Ectodermal cell (in vitro differentiated cells): ENCODE measurements at regions not wholly inside any gene's neighbourhood (a gene's known extent, or its start where the extent isn't known, plus 50 kb on each side); places are given as distances from the start of the nearest gene placed in this dataset.

Experiments
- H3K27ac ChIP-seq: 2 replicates; pipeline ENCODE4 v1.7.0; 2013; ENCODE audit warnings: mild to moderate bottlenecking, low read depth, low read length; ENCODE audit not compliant: insufficient read depth, poor library complexity, severe bottlenecking
- H3K27me3 ChIP-seq: 2 replicates; pipeline ENCODE4 v1.7.0; 2013; ENCODE audit warnings: mild to moderate bottlenecking, low read length; ENCODE audit not compliant: insufficient read depth, control insufficient read depth, poor library complexity, severe bottlenecking
- H3K36me3 ChIP-seq: one replicate; pipeline ENCODE4 v1.7.0; 2013; ENCODE audit warnings: low read length; ENCODE audit not compliant: control insufficient read depth, insufficient read depth
- H3K4me1 ChIP-seq: one replicate; pipeline ENCODE4 v1.7.0; 2013; ENCODE audit warnings: low read length; ENCODE audit not compliant: control insufficient read depth, insufficient read depth
- H3K4me3 ChIP-seq: 2 replicates; pipeline ENCODE4 v1.7.0; 2013; ENCODE audit warnings: low read depth, low read length, control low read depth; ENCODE audit not compliant: insufficient read depth
- H3K9me3 ChIP-seq: 2 replicates; pipeline ENCODE4 v1.7.0; 2013; ENCODE audit warnings: mild to moderate bottlenecking, low read length, moderate library complexity; ENCODE audit not compliant: control insufficient read depth
- WGBS, 2 experiments: methylation state at CpG; one replicate each; pipeline ENCODE4 v1.1.7; 2013; ENCODE audit warnings: missing lambda C conversion rate in 2 of 2; 5-methylcytosine and 5-hydroxymethylcytosine counted together

- Histone ChIP-seq H3K36me3 (no peaks in the 10 kb centered on the region), H3K4me3 (no peak overlapping the region), H3K27ac (no peak overlapping the region), H3K9me3 (no peaks in the 10 kb centered on the region), H3K4me1 (peaks cover 9% of the 10 kb centered on the region), H3K27me3 (peaks cover 21% of the 10 kb centered on the region)
- WGBS, 2 experiments: 93 to 97% methylated on average over 5 of the region's 5 CpGs
These were observed 204.9 kb upstream of the FOXF1 start for GRCh38 chr16:86305440-86305839.

- Histone ChIP-seq H3K9me3 (no peaks in the 10 kb centered on the region), H3K4me1 (peaks cover 5% of the 10 kb centered on the region), H3K36me3 (no peaks in the 10 kb centered on the region), H3K4me3 (no peak overlapping the region), H3K27ac (no peak overlapping the region), H3K27me3 (peaks cover 22% of the 10 kb centered on the region)
- 94 to 95% methylated on average over 7 of the region's 7 CpGs for WGBS, 2 experiments
These were observed 204.2 kb upstream of the FOXF1 start for GRCh38 chr16:86306011-86306644.

DNA sequence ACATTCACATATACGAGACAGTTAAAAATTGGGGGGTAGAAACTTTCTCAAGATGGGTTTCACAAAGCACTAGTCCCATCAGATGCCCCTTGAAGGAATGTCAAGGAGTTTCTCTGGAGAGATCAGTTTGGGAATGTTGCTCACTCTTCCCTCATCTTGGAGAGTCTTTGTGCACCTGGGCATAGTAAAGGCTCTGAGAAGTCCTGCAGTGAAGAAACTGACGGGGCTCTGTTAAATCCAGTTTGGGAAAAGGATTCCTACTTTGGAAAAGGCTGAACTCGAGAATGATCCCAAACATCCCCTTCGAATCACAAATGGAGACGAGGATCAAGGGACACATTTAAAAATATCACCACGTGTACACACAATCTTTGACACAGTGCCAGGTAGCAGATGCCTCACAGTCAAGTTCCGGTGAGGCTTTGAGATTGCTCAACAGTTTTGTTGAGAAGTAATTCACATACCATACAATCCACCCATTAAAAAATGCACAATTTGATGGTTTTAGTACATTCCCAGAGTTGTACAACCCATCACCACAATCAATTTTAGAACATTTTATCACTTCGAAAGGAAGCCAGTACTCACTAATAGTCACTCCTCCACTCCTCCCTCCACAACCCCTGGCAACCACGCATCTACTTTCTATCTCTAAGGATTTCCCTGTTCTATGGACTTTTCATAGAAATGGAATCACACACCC lies 203.4 kb upstream of the FOXF1 start:
- H3K36me3 ChIP-seq: no peaks in the 10 kb centered on the region
- H3K27me3 ChIP-seq: peaks cover 14% of the 10 kb centered on the region
- no peak overlapping the region for H3K4me3 ChIP-seq
- H3K4me1 ChIP-seq: no peaks in the 10 kb centered on the region
- no peaks in the 10 kb centered on the region for H3K9me3 ChIP-seq
- no peak overlapping the region for H3K27ac ChIP-seq
- WGBS, 2 experiments: 94 to 95% methylated on average over 9 of the region's 9 CpGs

- H3K27me3 ChIP-seq: peaks cover 16% of the 10 kb centered on the region
- WGBS, 2 experiments: 89 to 92% methylated on average over 6 of the region's 6 CpGs
- no peaks in the 10 kb centered on the region for H3K36me3 ChIP-seq
- H3K4me1 ChIP-seq: no peaks in the 10 kb centered on the region
- no peaks in the 10 kb centered on the region for H3K9me3 ChIP-seq
- H3K4me3 ChIP-seq: no peak overlapping the region
- no peak overlapping the region for H3K27ac ChIP-seq
These were observed 202.8 kb upstream of the FOXF1 start for GRCh38 chr16:86307514-86307903.

DNA sequence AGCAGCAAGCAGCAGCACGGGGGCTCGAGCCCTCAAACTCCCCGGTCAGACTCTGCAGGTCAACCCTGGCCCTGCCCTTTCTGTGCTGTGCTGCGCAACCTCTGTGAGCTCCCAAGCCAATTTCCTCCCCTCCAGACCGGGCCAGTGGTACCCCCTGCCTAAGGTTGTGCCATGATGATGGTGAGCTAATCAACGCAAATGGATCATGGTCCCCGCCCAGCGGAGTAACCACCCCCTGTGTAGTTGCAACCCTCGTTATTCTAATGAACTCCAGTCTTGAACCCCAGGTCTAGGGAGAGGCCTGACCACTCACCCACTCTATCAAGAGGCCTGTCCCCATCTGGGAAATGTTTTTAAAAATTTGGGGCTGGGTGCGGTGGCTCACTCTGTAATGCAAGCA lies 201.8 kb upstream of the FOXF1 start:
- H3K36me3 ChIP-seq: no peaks in the 10 kb centered on the region
- no peaks in the 10 kb centered on the region for H3K9me3 ChIP-seq
- 73 to 74% methylated on average over 10 of the region's 10 CpGs for WGBS, 2 experiments
- no peaks in the 10 kb centered on the region for H3K4me1 ChIP-seq
- H3K27ac ChIP-seq: no peak overlapping the region
- peaks cover 16% of the 10 kb centered on the region for H3K27me3 ChIP-seq
- no peak overlapping the region for H3K4me3 ChIP-seq

DNA sequence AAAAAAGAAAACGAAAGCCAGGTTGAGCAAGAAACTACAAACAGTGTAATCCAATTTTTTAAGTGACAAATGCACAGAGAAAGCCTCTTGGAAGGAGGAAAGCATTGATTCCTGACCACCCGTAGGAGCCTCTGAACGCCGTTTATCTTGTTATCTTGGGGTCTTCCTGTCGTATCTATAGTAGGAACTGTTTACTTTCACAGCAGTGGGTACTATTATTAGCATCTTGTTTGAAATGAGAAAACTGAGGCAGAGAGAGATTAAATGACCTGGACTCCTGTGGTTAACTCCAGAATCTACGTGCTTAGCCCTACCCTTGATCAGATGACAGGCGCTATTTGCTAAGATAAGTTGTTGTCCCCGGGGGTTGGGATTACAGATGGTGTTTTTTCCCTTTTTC lies 196.7 kb upstream of the FOXF1 start:
- Histone ChIP-seq H3K4me3 (no peak overlapping the region), H3K27me3 (peaks cover 22% of the 10 kb centered on the region), H3K27ac (no peak overlapping the region), H3K4me1 (no peaks in the 10 kb centered on the region), H3K36me3 (no peaks in the 10 kb centered on the region), H3K9me3 (no peaks in the 10 kb centered on the region)
- 61% methylated on average over 7 to 8 of the region's 8 CpGs for WGBS, 2 experiments

- Histone ChIP-seq H3K27me3 (peaks cover 22% of the 10 kb centered on the region), H3K27ac (no peak overlapping the region), H3K9me3 (no peaks in the 10 kb centered on the region), H3K4me1 (no peaks in the 10 kb centered on the region), H3K36me3 (no peaks in the 10 kb centered on the region), H3K4me3 (no peak overlapping the region)
- 92 to 93% methylated on average over 15 of the region's 15 CpGs for WGBS, 2 experiments
These were observed 195.8 kb upstream of the FOXF1 start for GRCh38 chr16:86314402-86315025.

DNA sequence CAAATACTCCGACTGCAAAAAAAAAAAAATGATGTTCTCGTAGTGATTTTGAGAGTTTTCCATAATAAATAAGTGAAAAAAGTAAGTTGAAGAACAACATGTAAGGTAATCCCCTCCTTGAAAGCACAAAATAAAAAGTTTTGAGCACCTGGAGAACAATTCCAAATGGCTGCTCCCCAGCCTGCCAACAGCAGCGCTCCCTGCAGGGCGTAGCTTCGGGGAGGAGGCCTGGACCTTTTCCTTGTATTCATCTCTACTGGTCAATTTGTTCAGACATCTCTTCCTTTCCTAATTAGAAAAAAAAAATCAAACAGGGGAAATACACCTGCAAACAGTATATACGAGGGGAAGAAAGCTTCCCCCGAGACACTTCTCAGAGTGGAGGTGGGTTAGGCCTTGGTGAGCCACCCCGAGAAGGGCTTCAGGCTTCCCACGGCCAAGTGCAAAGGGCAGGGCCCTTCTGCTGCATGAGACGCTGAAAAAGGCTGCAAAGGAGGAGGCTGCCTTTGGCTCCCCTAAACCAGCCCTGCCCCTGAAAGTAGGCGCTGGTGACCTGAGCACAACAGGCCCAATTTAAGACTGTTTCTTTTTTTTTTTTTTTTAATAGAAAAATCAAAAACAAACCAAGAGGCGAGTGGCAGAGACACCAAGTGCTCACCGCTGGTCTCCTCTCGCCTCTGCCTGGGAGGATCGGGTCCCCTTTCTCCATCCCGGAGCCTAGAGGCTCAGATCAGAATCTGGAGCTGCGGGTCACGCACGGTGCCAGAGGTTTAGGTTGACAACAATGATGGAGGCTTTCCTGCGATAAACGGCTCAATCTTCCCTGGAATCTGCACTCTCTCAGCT lies 193.1 kb upstream of the FOXF1 start:
- no peaks in the 10 kb centered on the region for H3K36me3 ChIP-seq
- no peak overlapping the region for H3K4me3 ChIP-seq
- H3K27ac ChIP-seq: no peak overlapping the region
- no peaks in the 10 kb centered on the region for H3K4me1 ChIP-seq
- peaks cover 14% of the 10 kb centered on the region for H3K27me3 ChIP-seq
- WGBS, 2 experiments: 85 to 87% methylated on average over 21 of the region's 21 CpGs
- no peaks in the 10 kb centered on the region for H3K9me3 ChIP-seq

GRCh38 chr16:86317813-86318650 lies 192.3 kb upstream of the FOXF1 start:
- Histone ChIP-seq H3K27me3 (peaks cover 11% of the 10 kb centered on the region), H3K4me1 (no peaks in the 10 kb centered on the region), H3K36me3 (no peaks in the 10 kb centered on the region), H3K9me3 (no peaks in the 10 kb centered on the region), H3K4me3 (no peak overlapping the region), H3K27ac (no peak overlapping the region)
- WGBS, 2 experiments: 87 to 88% methylated on average over 10 to 12 of the region's 13 CpGs
